Dermis blood vessel endothelial cell (primary cell): ENCODE measurements at regions not wholly inside any gene's neighbourhood (a gene's known extent, or its start where the extent isn't known, plus 50 kb on each side); places are given as distances from the start of the nearest gene placed in this dataset.

Source experiments
- DNase-seq: peaks from one replicate; pipeline ENCODE4 v3.0.0; 2010

- DNase-seq: no peak
Measured at GRCh38 chr11:134679592-134679991, 267.6 kb upstream of the B3GAT1 start.

- no peak for DNase-seq
Measured at GRCh38 chr11:134678744-134679143, 266.7 kb upstream of the B3GAT1 start.

DNA sequence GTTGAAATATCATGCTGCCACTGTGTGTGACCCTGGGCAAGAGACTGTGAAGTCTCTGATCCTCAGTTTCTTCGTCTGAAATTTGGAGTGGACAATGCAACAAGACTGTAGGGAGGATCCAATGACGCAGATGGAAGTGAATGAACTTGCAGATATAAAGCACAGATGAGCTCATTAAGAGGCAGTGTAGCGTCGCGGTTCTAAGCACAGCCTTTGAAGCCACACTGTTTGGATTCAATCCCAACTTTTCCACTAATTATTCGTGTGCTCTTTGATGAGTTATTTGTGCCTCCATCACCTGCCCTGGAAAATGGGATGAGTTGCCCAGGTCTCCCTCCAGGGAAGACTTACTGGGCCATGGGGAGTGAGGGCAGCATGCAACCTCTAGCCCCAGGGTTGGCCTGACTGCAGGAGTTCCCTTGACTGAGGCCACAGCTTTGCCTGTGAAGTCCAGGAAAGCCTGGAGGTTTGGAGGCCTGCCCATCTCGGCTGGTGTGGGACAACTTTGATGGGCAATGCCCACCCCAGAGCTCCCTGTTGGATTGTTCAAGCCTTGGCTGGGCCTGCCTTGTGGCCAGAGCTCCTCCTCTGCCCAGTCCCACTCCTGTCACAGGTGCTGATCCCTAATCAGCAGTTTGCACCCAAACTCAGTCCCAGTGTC, 266.0 kb upstream of the B3GAT1 start:
- DNase-seq: no peak

GRCh38 chr11:134677397-134677822, 265.4 kb upstream of the B3GAT1 start:
- DNase-seq: no peak

GRCh38 chr11:134676516-134677287, 264.7 kb upstream of the B3GAT1 start:
- no peak for DNase-seq

GRCh38 chr11:134675983-134676382, 263.9 kb upstream of the B3GAT1 start:
- DNase-seq: no peak

DNA sequence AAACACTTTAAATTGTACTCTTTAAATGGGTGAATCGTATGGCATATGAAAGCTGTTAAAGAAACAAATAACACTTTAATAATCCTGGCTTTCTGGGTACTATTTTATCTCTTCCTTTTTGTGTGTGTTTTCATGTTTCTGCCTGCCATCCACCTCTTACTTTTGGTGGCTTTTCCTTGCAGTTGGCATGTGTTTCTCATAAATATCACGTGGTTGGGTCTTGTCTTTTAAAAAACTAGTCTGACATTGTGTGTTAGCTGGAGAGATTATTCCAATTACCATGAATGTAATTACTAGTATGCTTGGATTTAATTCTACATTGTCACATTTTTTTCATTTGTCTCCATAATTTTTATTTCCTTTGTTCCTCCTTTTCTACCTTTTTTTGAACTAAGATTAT, 262.9 kb upstream of the B3GAT1 start:
- no peak for DNase-seq

DNA sequence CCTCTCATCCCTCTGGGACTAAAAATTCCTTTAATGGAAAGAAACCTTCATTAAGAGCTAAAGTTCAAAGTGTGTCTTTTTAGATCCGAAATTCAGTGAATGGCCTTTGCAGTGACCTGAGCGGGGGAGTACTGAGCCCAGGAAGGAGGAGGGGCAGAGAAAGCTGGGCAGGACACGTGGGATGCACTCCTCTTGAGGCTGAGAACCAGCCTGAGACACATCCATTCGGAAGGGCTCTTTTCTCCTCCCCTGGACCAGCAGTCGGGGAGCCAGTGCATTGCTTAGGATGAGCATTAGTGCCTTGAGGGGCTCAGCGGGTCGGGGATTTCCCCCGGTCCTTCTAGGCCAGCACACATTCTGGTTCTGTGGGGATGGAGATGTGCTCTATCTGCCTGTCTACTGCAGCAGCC, 258.9 kb upstream of the B3GAT1 start:
- DNase-seq: no peak

DNA sequence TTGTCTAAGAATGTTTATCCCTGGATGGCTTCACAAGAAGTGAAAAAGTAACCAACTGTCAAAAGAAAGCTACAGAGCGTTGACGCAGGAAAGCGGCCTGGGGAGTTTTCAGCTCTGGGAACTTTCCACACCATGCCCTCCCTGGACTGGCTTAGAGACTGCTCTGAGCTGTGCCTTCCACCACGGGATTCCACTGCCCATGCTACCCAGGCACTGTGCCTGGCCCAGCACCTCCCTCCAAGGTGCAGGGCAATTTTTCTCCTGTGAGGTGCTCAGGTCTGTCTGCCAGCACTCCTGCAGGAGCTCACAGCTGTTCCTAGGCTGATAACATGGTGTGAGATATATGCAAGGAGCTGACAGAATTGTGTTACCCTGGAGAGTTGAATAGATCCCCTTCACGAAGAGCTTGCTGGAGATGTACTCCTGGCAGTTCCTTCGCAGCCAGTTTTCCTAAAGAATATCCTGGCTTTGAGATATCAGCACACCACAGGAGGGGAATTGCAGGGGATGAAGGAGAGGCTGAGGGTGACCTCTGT, 258.3 kb upstream of the B3GAT1 start:
- no peak for DNase-seq

- no peak for DNase-seq
Measured at GRCh38 chr11:134669796-134670195, 257.8 kb upstream of the B3GAT1 start.

DNA sequence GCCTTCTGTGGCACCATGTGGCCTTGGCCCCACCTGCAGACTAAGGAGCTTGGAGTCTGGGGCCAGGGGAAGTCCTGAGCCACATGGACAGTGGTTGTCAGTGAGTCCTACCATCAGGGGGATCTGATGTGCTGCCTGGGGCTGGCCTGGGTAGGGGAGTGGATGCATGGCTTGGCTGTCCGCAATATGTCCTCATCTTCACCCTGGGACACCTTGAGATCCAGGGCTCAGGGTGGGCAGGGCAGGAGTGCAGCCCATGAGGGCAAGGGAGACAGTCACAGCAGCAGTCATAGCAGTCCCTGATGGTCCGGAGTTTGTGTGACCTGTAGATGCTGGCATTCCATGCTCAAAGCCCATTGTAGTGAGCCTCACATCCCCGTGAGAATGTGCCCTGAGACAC, 256.8 kb upstream of the B3GAT1 start:
- no peak for DNase-seq

GRCh38 chr11:134668076-134668475, 256.0 kb upstream of the B3GAT1 start:
- DNase-seq: no peak

DNA sequence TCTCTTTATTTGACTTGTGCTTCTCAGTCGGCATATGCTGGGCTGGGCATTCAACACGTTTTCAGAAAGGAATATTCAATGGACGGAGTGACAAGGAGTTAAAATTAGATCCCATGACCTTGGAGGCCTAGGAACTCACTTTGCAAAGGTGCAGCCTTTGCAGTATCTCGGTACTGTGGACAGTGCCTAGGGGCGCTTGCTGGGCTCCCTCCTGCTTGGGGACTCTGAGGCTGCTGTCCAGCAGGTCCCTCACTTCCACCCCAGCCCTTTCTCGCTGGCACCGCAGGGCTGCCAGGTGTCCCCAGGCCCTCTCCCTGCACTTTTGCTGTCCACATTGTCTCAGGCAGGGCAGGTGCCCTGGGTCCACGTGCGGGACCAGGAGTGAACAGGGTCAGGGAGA, 255.5 kb upstream of the B3GAT1 start:
- no peak for DNase-seq

DNA sequence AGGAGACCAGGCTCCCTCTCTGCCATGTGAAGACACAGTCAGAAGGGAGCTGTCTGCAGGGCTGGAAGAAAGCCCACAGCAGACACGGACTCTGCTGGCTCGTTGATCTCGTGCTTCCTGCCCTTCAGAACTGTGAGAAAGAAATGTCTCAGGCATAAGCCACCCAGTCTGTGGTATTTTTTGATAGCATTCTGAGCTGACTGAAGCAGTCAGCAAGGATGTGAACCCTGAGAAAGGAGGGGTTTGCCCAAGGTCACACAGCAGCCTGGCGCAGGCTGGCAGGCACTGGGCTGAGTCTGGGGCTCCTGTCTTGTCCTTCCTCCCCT, 255.1 kb upstream of the B3GAT1 start:
- no peak for DNase-seq

DNA sequence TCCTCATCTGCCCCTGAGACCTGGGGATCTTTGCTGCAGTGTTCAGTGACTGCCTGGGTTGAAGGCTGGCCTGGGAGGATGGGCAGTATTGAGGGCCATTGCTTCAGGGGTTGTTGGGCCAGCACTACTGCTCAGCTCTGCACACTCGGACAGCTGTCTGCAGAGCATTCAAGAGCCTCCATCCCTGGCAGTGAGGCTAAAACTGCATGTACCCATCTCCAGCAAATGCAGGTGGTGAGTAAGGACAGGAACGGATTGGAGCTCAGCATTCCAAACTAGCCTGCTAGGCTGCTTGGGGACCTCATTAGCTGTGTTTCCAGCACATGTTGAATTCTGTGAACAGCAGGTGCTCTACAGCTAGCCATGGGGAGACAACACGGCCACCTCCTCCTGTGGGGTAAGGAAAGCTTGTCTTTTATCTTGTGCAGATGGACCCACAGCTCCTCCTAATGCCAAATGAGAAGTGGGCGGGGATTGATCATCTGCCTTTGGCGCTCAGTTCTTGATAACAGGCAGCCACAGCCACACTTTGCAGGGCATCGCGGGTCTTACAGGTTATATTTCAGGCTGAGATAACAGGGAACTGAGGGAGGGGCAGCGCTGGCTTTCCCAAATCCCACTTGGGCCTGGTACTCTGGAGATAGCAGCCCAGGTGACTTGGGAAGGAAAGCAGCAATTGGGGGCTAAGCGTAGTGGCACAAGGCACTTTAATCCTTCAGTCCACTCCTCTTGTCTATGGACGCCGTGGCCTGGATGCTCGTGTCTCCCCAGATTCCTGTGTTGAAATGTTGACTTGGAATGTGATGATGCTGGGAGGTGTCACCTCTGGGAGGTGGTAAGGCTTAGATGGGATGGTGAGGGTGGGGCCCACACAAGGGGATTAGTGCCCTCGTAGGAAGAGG, 254.5 kb upstream of the B3GAT1 start:
- DNase-seq: no peak

GRCh38 chr11:134665571-134666270, 253.7 kb upstream of the B3GAT1 start:
- no peak for DNase-seq

DNA sequence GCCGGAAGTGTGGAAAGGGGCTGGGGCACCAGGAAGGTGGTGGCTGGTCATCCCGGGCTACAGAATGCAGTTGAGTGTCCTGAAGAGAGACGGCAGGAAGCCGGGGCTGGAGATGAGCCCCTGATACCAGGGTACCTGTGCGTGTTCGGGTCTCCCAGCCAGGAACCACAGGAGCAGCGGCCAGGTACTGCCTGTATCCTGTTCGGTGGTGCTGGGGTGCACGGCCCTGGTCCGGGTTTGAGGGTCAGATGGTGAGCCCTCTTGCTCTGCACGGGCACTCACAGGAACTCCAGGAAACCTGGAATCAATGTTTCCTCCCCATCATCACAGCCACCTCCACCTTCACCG, 253.1 kb upstream of the B3GAT1 start:
- DNase-seq: no peak

DNA sequence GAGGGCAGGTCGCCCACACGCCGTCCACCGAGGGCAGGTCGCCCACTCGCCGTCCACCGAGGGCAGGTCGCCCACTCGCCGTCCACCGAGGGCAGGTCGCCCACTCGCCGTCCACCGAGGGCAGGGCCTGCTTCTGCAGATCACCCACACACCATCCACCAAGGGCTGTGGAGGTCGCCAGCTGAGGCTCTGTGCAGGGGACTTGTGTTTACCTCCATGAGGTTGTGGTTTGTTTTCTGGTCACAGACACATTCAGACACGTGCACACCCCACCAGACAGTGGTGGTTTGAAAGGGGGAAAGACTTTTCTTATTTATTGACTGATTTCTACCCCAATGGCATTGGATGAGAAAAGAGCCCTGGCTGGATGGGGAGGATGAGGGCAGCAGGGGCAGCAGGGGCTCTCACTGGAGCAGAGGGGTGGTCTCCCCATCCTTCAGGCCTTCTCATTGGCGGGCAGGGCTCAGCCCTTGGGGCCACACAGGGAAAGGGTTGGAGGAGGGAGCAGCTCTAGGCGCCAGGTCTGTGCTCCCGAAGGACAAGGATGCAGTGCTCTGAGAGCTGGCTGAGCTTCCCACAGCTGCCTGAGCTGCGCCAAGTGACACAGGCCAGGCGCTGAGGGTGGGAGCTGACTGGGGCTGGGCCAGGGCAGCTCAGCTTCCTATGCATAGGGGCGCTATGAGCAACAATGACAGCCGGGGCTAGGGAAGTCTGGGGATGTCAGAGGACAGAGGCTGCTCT, 252.6 kb upstream of the B3GAT1 start:
- no peak for DNase-seq

DNA sequence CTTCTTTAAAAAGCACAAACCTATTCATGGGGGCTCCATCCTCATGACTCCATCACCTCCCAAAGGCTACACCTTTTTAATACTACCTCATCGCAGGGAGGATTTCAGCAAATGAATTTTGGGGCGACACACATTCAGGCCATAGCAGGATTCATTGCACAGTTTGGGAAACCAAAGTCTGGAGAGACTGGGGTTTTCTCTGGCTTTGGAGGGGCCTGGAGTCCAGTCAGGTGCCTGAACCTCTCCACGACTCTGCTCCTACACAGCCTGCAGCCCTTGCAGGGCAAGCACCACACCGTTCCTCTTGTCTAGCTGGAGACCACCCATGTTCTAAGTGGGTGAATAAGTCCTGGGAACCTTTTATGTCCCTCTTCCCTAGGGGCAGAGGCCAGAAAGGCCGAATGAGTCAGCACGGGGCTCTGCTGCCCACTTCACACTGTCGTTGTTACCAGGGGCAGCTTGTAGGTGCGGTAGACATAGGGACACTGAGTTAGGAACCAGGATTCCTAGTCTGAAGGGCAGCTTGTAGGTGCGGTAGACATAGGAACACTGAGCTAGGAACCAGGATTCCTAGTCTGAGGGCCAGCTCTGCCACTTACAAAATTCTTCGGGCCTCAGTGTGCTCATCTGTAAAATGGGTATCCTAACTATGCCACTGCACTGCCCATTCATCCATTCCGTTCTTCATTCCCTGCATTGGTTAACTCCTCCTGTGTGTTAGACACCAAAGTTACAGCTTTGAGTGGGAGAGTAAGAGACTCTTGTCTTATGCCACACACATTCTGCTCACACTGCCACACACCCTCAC, 251.7 kb upstream of the B3GAT1 start:
- no peak for DNase-seq

GRCh38 chr11:134662629-134663360, 250.8 kb upstream of the B3GAT1 start:
- DNase-seq: no peak
